Parathyroid adenoma (tissue), 2 donors: ENCODE measurements at regions not wholly inside any gene's neighbourhood (a gene's known extent, or its start where the extent isn't known, plus 50 kb on each side); places are given as distances from the start of the nearest gene placed in this dataset.

Experiments used
- H2AFZ ChIP-seq: fragments of 300-600 bp; sonication (generic); one replicate; pipeline ENCODE4 v1.7.0; 2017; ENCODE audit warnings: antibody characterized with exemption, mild to moderate bottlenecking
- H3K27ac ChIP-seq: fragments of 300-600 bp; sonication (generic); one replicate; pipeline ENCODE4 v1.7.0; 2017
- H3K27me3 ChIP-seq: fragments of 300-600 bp; sonication (generic); one replicate; pipeline ENCODE4 v1.7.0; 2017; ENCODE audit warnings: low read length; ENCODE audit not compliant: control insufficient read depth, insufficient read depth
- H3K36me3 ChIP-seq: fragments of 300-600 bp; sonication (generic); one replicate; pipeline ENCODE4 v1.7.0; 2017; ENCODE audit warnings: low read length; ENCODE audit not compliant: control insufficient read depth, insufficient read depth
- H3K4me1 ChIP-seq: fragments of 300-600 bp; sonication (generic); one replicate; pipeline ENCODE4 v1.7.0; 2017; ENCODE audit warnings: control low read depth
- H3K4me2 ChIP-seq: fragments of 300-600 bp; sonication (generic); one replicate; pipeline ENCODE4 v1.7.0; 2017; ENCODE audit warnings: low read length
- H3K4me3 ChIP-seq: fragments of 300-600 bp; sonication (generic); one replicate; pipeline ENCODE4 v1.7.0; 2017; ENCODE audit warnings: low read depth, low read length
- H3K79me2 ChIP-seq: fragments of 300-600 bp; sonication (generic); one replicate; pipeline ENCODE4 v1.7.0; 2017; ENCODE audit warnings: control low read depth
- H3K9ac ChIP-seq: fragments of 300-600 bp; sonication (generic); one replicate; pipeline ENCODE4 v1.7.0; 2017; ENCODE audit warnings: mild to moderate bottlenecking
- H3K9me3 ChIP-seq: fragments of 300-600 bp; sonication (generic); one replicate; pipeline ENCODE4 v1.7.0; 2017; ENCODE audit warnings: low read length; ENCODE audit not compliant: control insufficient read depth
- CTCF ChIP-seq: fragments of 300-600 bp; sonication (generic); IDR thresholded peaks from one replicate; pipeline ENCODE4 v1.7.0; 2017; ENCODE audit warnings: antibody characterized with exemption, mild to moderate bottlenecking
- donor health status: primary hyperparathyroidism.

GRCh38 chr14:85873006-85873405 lies 343.1 kb downstream of the FLRT2 start:
- TF ChIP-seq CTCF, result no peak
- H3K4me2 ChIP-seq, result no peak overlapping the region

GRCh38 chr14:85867450-85867849 lies 337.5 kb downstream of the FLRT2 start:
- Histone ChIP-seq H3K9ac (no peak overlapping the region), H3K36me3 (no peaks in the 10 kb centered on the region), H3K27me3 (no peaks in the 10 kb centered on the region), H3K9me3 (peaks cover 2% of the 10 kb centered on the region), H3K27ac (no peak overlapping the region), H3K4me1 (no peaks in the 10 kb centered on the region), H2AFZ (no peak overlapping the region), H3K4me2 (no peak overlapping the region), H3K79me2 (no peaks in the 10 kb centered on the region), H3K4me3 (no peak overlapping the region)
- no peak for TF ChIP-seq CTCF

More at GRCh38 chr14:85873006-85873405, 343.1 kb downstream of the FLRT2 start:
- Histone ChIP-seq H3K9ac (no peak overlapping the region), H3K27ac (no peak overlapping the region), H3K9me3 (peaks cover 2% of the 10 kb centered on the region), H3K79me2 (no peaks in the 10 kb centered on the region), H2AFZ (no peak overlapping the region), H3K4me3 (no peak overlapping the region), H3K36me3 (no peaks in the 10 kb centered on the region), H3K4me1 (no peaks in the 10 kb centered on the region), H3K27me3 (no peaks in the 10 kb centered on the region)

GRCh38 chr14:85865701-85866100 lies 335.8 kb downstream of the FLRT2 start:
- Histone ChIP-seq H3K27me3 (no peaks in the 10 kb centered on the region), H3K36me3 (no peaks in the 10 kb centered on the region), H3K27ac (no peak overlapping the region), H3K9me3 (peaks cover 2% of the 10 kb centered on the region), H3K9ac (no peak overlapping the region), H3K4me3 (no peak overlapping the region), H2AFZ (no peak overlapping the region), H3K4me1 (no peaks in the 10 kb centered on the region), H3K79me2 (no peaks in the 10 kb centered on the region), H3K4me2 (no peak overlapping the region)
- no peak for TF ChIP-seq CTCF

GRCh38 chr14:85858634-85859033 lies 328.7 kb downstream of the FLRT2 start:
- Histone ChIP-seq H3K4me2 (no peak overlapping the region), H3K27ac (no peak overlapping the region), H3K4me3 (no peak overlapping the region), H3K4me1 (no peaks in the 10 kb centered on the region), H3K79me2 (no peaks in the 10 kb centered on the region), H2AFZ (no peak overlapping the region), H3K27me3 (no peaks in the 10 kb centered on the region), H3K9me3 (no peaks in the 10 kb centered on the region), H3K36me3 (no peaks in the 10 kb centered on the region), H3K9ac (no peak overlapping the region)
- TF ChIP-seq CTCF, result no peak

- Histone ChIP-seq H3K27me3 (no peaks in the 10 kb centered on the region), H3K9ac (no peak overlapping the region), H3K79me2 (no peaks in the 10 kb centered on the region), H3K9me3 (no peaks in the 10 kb centered on the region), H3K36me3 (no peaks in the 10 kb centered on the region), H3K4me2 (no peak overlapping the region), H2AFZ (no peak overlapping the region), H3K27ac (no peak overlapping the region), H3K4me1 (no peaks in the 10 kb centered on the region), H3K4me3 (no peak overlapping the region)
- TF ChIP-seq CTCF, result no peak
Measured at GRCh38 chr14:85856430-85856829, 326.5 kb downstream of the FLRT2 start.
